IMR-90 (cell line): ENCODE measurements at regions not wholly inside any gene's neighbourhood (a gene's known extent, or its start where the extent isn't known, plus 50 kb on each side); places are given as distances from the start of the nearest gene placed in this dataset.

Experiments
- ATAC-seq: fragments of 200-7000 bp; cut with Tn5 transposase; 2 replicates; pipeline ENCODE4 v1.9.1; 2020; ENCODE audit warnings: low read depth, mild to moderate bottlenecking, moderate library complexity
- BruUV-seq: library from RNA; stranded (reverse); fragments of 400-500 nt; replicated peaks from 2 replicates; lab custom pipeline; 2021; lab: Mats Ljungman, UMichigan
- CTCF ChIA-PET: fragments of 300-600 bp; formaldehyde crosslinking; extraction: SDS; loops from one replicate; lab custom pipeline; 2021; ENCODE audit warnings: antibody characterized with exemption; lab: Yijun Ruan, JAX
- POLR2A ChIA-PET: fragments of 300-600 bp; sonication (Branson Sonifier 250); formaldehyde crosslinking; loops from one replicate; lab custom pipeline; 2022; ENCODE audit warnings: antibody characterized with exemption; ENCODE audit not compliant: unreplicated experiment; lab: Charles Lee
- DNase-seq: peaks from one replicate; pipeline ENCODE4 v3.0.0; 2013
- H2AFZ ChIP-seq: replicated peaks from 2 replicates; pipeline ENCODE3; 2013; ENCODE audit warnings: low read length, mild to moderate bottlenecking; ENCODE audit not compliant: poor library complexity
- H2AK5ac ChIP-seq: 2 replicates; pipeline ENCODE4 v1.6.1; 2013; ENCODE audit warnings: low read depth, low read length, inconsistent platforms
- H2AK9ac ChIP-seq: replicated peaks from 2 replicates; pipeline ENCODE3; 2013; ENCODE audit warnings: mild to moderate bottlenecking, low read depth, low read length, moderate library complexity; ENCODE audit not compliant: poor library complexity
- H2BK120ac ChIP-seq: 2 replicates; pipeline ENCODE4 v1.6.1; 2013; ENCODE audit warnings: low read depth, low read length, inconsistent platforms
- H2BK15ac ChIP-seq: 3 replicates; pipeline ENCODE4 v1.6.1; 2013; ENCODE audit warnings: low read depth, low read length, inconsistent platforms
- H2BK20ac ChIP-seq: 2 replicates; pipeline ENCODE4 v1.6.1; 2013; ENCODE audit warnings: low read depth, mild to moderate bottlenecking, inconsistent platforms, low read length, moderate library complexity
- H2BK5ac ChIP-seq: 2 replicates; pipeline ENCODE4 v1.6.1; 2013; ENCODE audit warnings: mild to moderate bottlenecking, low read depth, low read length, inconsistent platforms; ENCODE audit not compliant: poor library complexity, severe bottlenecking
- H3K14ac ChIP-seq: replicated peaks from 2 replicates; pipeline ENCODE4 v1.6.1; 2013; ENCODE audit warnings: low read depth, low read length, inconsistent platforms
- H3K18ac ChIP-seq: 2 replicates; pipeline ENCODE4 v1.6.1; 2013; ENCODE audit warnings: low read depth, low read length, control low read depth
- H3K23ac ChIP-seq: 2 replicates; pipeline ENCODE4 v1.6.1; 2013; ENCODE audit warnings: low read depth, low read length, inconsistent platforms
- H3K27ac ChIP-seq: 2 replicates; pipeline ENCODE4 v1.5.1; 2013; ENCODE audit warnings: mild to moderate bottlenecking, control low read depth, low read length; ENCODE audit not compliant: insufficient read depth
- H3K27me3 ChIP-seq: 2 replicates; pipeline ENCODE4 v1.6.1; 2013; ENCODE audit warnings: low read length; ENCODE audit not compliant: control insufficient read depth, insufficient read depth
- H3K36me3 ChIP-seq: 2 replicates; pipeline ENCODE4 v1.6.1; 2013; ENCODE audit warnings: low read length, mixed read lengths; ENCODE audit not compliant: control insufficient read depth, insufficient read depth
- H3K4ac ChIP-seq: 2 replicates; pipeline ENCODE4 v1.6.1; 2013; ENCODE audit warnings: low read depth, low read length, inconsistent platforms
- H3K4me1 ChIP-seq: 2 replicates; pipeline ENCODE4 v1.6.1; 2013; ENCODE audit warnings: low read length, mixed read lengths; ENCODE audit not compliant: control insufficient read depth, insufficient read depth
- H3K4me2 ChIP-seq: 2 replicates; pipeline ENCODE4 v1.6.1; 2013; ENCODE audit warnings: low read depth, mild to moderate bottlenecking, control low read depth, low read length, moderate library complexity
- H3K4me3 ChIP-seq: 2 replicates; pipeline ENCODE4 v1.5.1; 2013; ENCODE audit warnings: low read depth, mild to moderate bottlenecking, control low read depth, low read length, moderate library complexity; ENCODE audit not compliant: insufficient read depth
- H3K56ac ChIP-seq: 2 replicates; pipeline ENCODE4 v1.6.1; 2013; ENCODE audit warnings: low read length, inconsistent platforms; ENCODE audit not compliant: insufficient read depth; ENCODE audit errors: extremely low read depth
- H3K79me1 ChIP-seq, 2 experiments: 2 replicates each; pipeline ENCODE4 v1.6.1; 2013; ENCODE audit warnings: low read length in 2 of 2, inconsistent platforms in 1 of 2, low read depth in 1 of 2
- H3K9ac ChIP-seq: 2 replicates; pipeline ENCODE4 v1.6.1; 2013; ENCODE audit warnings: low read depth, low read length, control low read depth
- H3K9me1 ChIP-seq: 2 replicates; pipeline ENCODE4 v1.6.1; 2013; ENCODE audit warnings: low read length, inconsistent platforms; ENCODE audit not compliant: insufficient read depth
- H3K9me3 ChIP-seq: 2 replicates; pipeline ENCODE4 v1.6.1; 2013; ENCODE audit warnings: low read length; ENCODE audit not compliant: control insufficient read depth, insufficient read depth
- H4K20me1 ChIP-seq: 2 replicates; pipeline ENCODE4 v1.6.1; 2013; ENCODE audit warnings: low read length, inconsistent platforms; ENCODE audit not compliant: insufficient read depth
- H4K5ac ChIP-seq: 2 replicates; pipeline ENCODE4 v1.6.1; 2013; ENCODE audit warnings: mild to moderate bottlenecking, low read depth, low read length, control low read depth
- H4K8ac ChIP-seq, 2 experiments: 2 replicates each; pipeline ENCODE4 v1.6.1; 2013; ENCODE audit warnings: low read depth in 2 of 2, low read length in 2 of 2, control low read depth in 1 of 2, inconsistent platforms in 1 of 2
- H4K91ac ChIP-seq: 2 replicates; pipeline ENCODE4 v1.6.1; 2013; ENCODE audit warnings: low read depth, low read length, inconsistent platforms; ENCODE audit not compliant: insufficient read depth
- CHD1 ChIP-seq: IDR thresholded peaks from 2 replicates; pipeline ENCODE4 v1.6.1; 2012; ENCODE audit warnings: low read depth, low read length, improper control_type of control experiment
- NFE2L2 ChIP-seq: fragments of 150-350 bp; IDR thresholded peaks from 2 replicates; pipeline ENCODE4 v1.6.1; 2016; ENCODE audit warnings: low read depth, mild to moderate bottlenecking, low read length
- RAD21 ChIP-seq: IDR thresholded peaks from 2 replicates; pipeline ENCODE4 v1.6.1; 2012; ENCODE audit warnings: low read length, improper control_type of control experiment
- SMC3 ChIP-seq: fragments of 150-350 bp; IDR thresholded peaks from 2 replicates; pipeline ENCODE4 v1.6.1; 2016; ENCODE audit warnings: low read depth, mild to moderate bottlenecking, antibody characterized with exemption, low read length, moderate library complexity
- WGBS, 2 experiments: methylation state at CpG; one replicate each; pipeline versions ENCODE4 v1.1.5 to v1.1.7; 2013; ENCODE audit warnings: missing lambda C conversion rate in 2 of 2; ENCODE audit not compliant: insufficient read length in 1 of 2; ENCODE audit errors: extremely low coverage in 2 of 2; 5-methylcytosine and 5-hydroxymethylcytosine counted together
- dilution Hi-C: fragments of 300-500 bp; cut with HindIII; formaldehyde crosslinking; loops from one replicate; pipeline ENCODE4 v1.14.3; 2018; ENCODE audit warnings: low sequenced_read_pairs; ENCODE audit not compliant: unreplicated experiment
- in situ Hi-C: fragments of 300-500 bp; cut with MboI; formaldehyde crosslinking; loops from 3 replicates; pipeline ENCODE4 v1.14.3; 2019; ENCODE audit warnings: low sequenced_read_pairs, inconsistent platforms, mixed read lengths
- intact Hi-C: fragments of 100-400 bp; cut with micrococcal nuclease; formaldehyde crosslinking; loops from 2 replicates; pipeline ENCODE4 v1.10.0; 2022

GRCh38 chr2:143968360-143968759 lies 551.6 kb downstream of the ZEB2 start:
- CTCF ChIA-PET = no interaction called here
- Histone ChIP-seq H3K4ac (no peak overlapping the region), H3K18ac (no peak overlapping the region), H3K9ac (no peak overlapping the region), H2BK120ac (no peak overlapping the region), H2AK5ac (no peak overlapping the region), H2AK9ac (no peak overlapping the region), H3K23ac (no peak overlapping the region), H4K20me1 (no peaks in the 10 kb centered on the region), H3K4me3 (no peak overlapping the region), H3K56ac (no peak overlapping the region), H3K4me1 (no peaks in the 10 kb centered on the region), H3K9me3 (no peaks in the 10 kb centered on the region), H4K8ac (no peak overlapping the region), H3K79me1 (no peaks in the 10 kb centered on the region), H2BK20ac (no peak overlapping the region), H4K91ac (no peak overlapping the region), H3K14ac (no peak overlapping the region), H2BK15ac (no peak overlapping the region), H2BK5ac (no peak overlapping the region), H3K9me1 (no peaks in the 10 kb centered on the region), H4K5ac (no peak overlapping the region), H3K27me3 (no peaks in the 10 kb centered on the region), H3K27ac (no peak overlapping the region), H3K36me3 (no peaks in the 10 kb centered on the region), H3K4me2 (no peak overlapping the region), H2AFZ (no peak overlapping the region)
- in situ Hi-C loops = no loop called here
- DNase-seq (no peak), ATAC-seq (no peak)
- WGBS, 2 experiments = no CpG with 5 or more reads among the region's 4 CpGs
- BruUV-seq = no TSS peak
- TF ChIP-seq RAD21 (no peak), CHD1 (no peak), SMC3 (no peak), NFE2L2 (no peak)
- POLR2A ChIA-PET = no interaction called here
- intact Hi-C loops = no loop called here
- dilution Hi-C loops = no loop called here
